Neural cell (in vitro differentiated cells): ENCODE measurements at regions not wholly inside any gene's neighbourhood (a gene's known extent, or its start where the extent isn't known, plus 50 kb on each side); places are given as distances from the start of the nearest gene placed in this dataset.

Experiments
- EP300 ChIP-seq: fragments of 450-650 bp; conservative IDR thresholded peaks from 2 replicates; pipeline ENCODE4 v1.6.1; 2014; ENCODE audit warnings: antibody characterized with exemption, mild to moderate bottlenecking, moderate library complexity; ENCODE audit not compliant: poor library complexity, severe bottlenecking
- EZH2 ChIP-seq: fragments of 200-600, 300-800 bp; shearing (Covaris generic), sonication (generic); IDR thresholded peaks from 2 replicates; pipeline ENCODE4 v1.6.1; 2014; ENCODE audit warnings: antibody characterized with exemption, low read length, borderline replicate concordance, mild to moderate bottlenecking; ENCODE audit not compliant: insufficient read depth, poor library complexity, severe bottlenecking
- POLR2AphosphoS5 ChIP-seq: IDR thresholded peaks from 2 replicates; pipeline ENCODE4 v1.6.1; 2012
- SMC3 ChIP-seq: fragments of 450-650 bp; conservative IDR thresholded peaks from 2 replicates; pipeline ENCODE4 v1.6.1; 2014; ENCODE audit warnings: antibody characterized with exemption, mild to moderate bottlenecking, moderate library complexity; ENCODE audit not compliant: poor library complexity
- TF ChIP-seq, protein P1 (sequence below): fragments of 450-650 bp; IDR thresholded peaks from 2 replicates; pipeline ENCODE4 v1.5.1; 2014; ENCODE audit warnings: antibody characterized with exemption, mild to moderate bottlenecking, moderate library complexity; ENCODE audit not compliant: poor library complexity, severe bottlenecking

DNA sequence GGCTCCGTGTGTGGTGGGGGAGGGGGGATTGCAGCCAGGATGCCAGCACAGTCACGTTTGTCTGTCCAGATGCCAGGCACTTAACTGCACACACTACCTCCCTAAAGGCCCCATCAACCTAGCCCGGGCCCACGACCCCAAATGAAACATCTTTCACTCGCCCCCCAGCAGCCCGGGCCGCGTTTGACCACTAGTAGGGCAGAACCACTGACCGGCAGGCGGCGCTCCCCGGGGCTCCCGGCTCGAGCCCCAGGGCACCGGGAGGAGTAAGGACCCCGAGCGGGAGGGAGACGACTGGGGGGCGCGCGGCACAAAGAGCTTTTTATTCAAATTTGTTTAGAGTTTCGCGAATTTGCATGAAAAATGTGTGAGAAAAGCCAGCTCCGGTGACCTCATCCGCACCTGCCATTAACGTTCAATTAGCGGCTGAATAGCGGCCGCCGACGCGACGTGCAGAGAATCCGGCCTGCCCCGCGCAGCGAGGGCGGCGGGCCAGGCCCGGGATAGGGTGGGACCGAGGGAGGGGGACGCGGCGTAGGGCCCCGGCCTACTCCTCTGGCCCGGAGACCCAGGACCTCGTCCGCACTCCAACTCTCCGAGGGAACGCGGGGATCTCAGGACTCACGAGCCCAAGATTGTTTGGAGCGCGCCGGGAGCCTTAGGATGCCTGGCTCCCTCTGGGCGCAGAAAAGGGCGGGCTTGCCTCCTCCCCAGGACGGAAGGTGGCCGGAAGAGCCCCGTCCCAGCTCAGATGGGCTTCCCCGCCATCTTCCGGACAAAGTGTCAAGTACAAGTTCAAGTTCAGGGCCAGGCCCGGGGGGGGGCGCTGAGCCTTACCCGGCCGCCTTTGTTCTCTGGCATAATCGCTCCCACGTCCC is 64.9 kb upstream of the POLG start:
- TF ChIP-seq, protein P1, sequence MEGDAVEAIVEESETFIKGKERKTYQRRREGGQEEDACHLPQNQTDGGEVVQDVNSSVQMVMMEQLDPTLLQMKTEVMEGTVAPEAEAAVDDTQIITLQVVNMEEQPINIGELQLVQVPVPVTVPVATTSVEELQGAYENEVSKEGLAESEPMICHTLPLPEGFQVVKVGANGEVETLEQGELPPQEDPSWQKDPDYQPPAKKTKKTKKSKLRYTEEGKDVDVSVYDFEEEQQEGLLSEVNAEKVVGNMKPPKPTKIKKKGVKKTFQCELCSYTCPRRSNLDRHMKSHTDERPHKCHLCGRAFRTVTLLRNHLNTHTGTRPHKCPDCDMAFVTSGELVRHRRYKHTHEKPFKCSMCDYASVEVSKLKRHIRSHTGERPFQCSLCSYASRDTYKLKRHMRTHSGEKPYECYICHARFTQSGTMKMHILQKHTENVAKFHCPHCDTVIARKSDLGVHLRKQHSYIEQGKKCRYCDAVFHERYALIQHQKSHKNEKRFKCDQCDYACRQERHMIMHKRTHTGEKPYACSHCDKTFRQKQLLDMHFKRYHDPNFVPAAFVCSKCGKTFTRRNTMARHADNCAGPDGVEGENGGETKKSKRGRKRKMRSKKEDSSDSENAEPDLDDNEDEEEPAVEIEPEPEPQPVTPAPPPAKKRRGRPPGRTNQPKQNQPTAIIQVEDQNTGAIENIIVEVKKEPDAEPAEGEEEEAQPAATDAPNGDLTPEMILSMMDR = no peak
- TF ChIP-seq SMC3 (peak; percentile 38), EP300 (no peak), POLR2AphosphoS5 (peak; percentile 5), EZH2 (peak; percentile 72)
